ENCODE measurements at regions not wholly inside any gene's neighbourhood (a gene's known extent, or its start where the extent isn't known, plus 50 kb on each side); places are given as distances from the start of the nearest gene placed in this dataset.

DNA sequence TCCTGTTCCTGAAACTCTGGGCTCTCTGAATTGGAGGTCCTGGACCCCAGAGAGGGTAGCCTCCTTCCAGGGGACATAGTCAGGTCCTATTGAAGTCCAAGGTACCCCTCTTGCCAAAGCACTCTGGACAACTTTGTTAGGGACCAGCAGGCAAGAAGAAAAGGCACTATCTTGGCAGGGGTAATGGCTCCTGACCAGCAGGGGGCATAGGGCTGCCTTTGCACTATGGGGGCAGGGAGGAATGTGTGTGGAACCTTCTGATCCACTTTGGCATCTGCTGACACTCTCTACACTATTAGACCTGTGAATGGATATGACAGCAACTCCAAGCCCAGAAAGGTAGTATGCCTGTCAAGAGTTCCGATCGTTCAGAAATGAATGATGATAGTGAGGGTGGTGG lies 179.0 kb upstream of the CD180 start:
- TF ChIP-seq POLR2A (IDR thresholded peaks at IDR 0.05) (no peak), CTCF (IDR thresholded peaks at IDR 0.05) (no peak), POLR2AphosphoS5 (IDR thresholded peaks at IDR 0.05; ENCODE audit: insufficient read depth in 1 of 2, low read depth in 1 of 2) (no peak)

Measured in vagina (tissue), 2 donors.